ENCODE measurements at regions not wholly inside any gene's neighbourhood (a gene's known extent, or its start where the extent isn't known, plus 50 kb on each side); places are given as distances from the start of the nearest gene placed in this dataset.
A peak's percentile ranks its signal among the peaks of the same experiment; 100 is the strongest.
"Not testable (repeated sequence)": the region's sequence is repeated elsewhere in the genome, so short reads cannot be mapped to it uniquely, and the experiment has no call there.

DNA sequence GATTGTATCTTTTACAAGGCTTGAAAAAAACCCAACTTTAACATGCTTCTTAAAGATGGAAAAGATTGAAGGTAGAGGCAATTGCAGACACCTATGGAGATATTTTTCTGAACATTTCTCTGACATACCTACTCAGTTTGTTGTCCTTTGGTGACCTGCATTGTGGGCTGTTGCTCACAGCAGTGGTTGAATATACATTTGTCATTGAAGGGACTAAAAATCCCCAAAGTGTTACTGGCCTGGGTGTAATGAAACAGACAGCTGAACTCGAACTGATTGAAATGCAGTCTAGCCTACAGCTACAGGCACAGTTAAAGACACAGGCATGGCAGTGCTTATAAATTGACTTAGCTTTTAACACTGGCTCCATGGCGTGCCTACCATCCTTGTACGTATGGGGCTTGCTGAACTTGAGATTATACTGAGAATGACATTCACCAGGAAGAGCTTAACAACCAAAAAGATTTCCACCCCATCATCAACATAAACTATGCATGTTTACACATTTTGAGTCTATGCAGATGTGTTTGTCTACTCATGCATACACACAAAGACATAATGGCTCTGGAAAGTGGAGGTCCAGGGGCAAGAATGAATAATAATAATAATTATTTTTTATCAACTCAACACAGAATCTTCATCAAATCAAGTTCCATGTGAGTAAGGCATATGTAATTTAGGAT is 83.2 kb upstream of the NOX3 start:
- H3K9me3 ChIP-seq (ENCODE audit: low read depth), result no peaks in the 10 kb centered on the region
- no peak for DNase-seq (ENCODE audit: low read depth in 1 of 2, low spot score in 1 of 2)
- H3K36me3 ChIP-seq, result no peaks in the 10 kb centered on the region
- H3K4me3 ChIP-seq, result no peak overlapping the region
- no peaks in the 10 kb centered on the region for H3K4me1 ChIP-seq (ENCODE audit: low read depth)
- no peaks in the 10 kb centered on the region for H3K27me3 ChIP-seq
- TF ChIP-seq, protein P1, sequence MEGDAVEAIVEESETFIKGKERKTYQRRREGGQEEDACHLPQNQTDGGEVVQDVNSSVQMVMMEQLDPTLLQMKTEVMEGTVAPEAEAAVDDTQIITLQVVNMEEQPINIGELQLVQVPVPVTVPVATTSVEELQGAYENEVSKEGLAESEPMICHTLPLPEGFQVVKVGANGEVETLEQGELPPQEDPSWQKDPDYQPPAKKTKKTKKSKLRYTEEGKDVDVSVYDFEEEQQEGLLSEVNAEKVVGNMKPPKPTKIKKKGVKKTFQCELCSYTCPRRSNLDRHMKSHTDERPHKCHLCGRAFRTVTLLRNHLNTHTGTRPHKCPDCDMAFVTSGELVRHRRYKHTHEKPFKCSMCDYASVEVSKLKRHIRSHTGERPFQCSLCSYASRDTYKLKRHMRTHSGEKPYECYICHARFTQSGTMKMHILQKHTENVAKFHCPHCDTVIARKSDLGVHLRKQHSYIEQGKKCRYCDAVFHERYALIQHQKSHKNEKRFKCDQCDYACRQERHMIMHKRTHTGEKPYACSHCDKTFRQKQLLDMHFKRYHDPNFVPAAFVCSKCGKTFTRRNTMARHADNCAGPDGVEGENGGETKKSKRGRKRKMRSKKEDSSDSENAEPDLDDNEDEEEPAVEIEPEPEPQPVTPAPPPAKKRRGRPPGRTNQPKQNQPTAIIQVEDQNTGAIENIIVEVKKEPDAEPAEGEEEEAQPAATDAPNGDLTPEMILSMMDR (IDR thresholded peaks at IDR 0.05; ENCODE audit: low read depth, low read length), result no peak
- H3K27ac ChIP-seq, result no peak overlapping the region

DNA sequence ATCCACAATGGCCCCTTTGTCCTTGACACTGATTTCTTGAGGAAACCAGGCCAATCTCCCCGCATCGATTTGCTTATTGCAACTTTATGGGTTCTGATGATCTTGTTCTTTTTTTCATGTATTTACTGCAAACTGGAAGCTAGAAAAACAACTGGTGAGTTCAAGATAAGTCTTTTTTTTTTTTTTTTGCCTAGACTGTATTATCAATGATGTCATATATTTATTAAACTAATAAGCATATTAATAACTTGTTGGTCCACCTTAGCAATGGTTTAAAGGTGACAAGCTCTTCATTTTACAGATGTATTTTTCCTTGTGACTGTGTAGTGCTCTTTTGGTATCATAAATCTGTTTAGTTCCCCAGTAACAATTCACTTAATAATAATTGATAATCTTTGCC is 79.0 kb upstream of the NOX3 start:
- no peak for DNase-seq (ENCODE audit: low read depth in 1 of 2, low spot score in 1 of 2)
- Histone ChIP-seq H3K27me3 (no peaks in the 10 kb centered on the region), H3K4me1 (ENCODE audit: low read depth) (peaks cover 10% of the 10 kb centered on the region), H3K9me3 (ENCODE audit: low read depth) (no peaks in the 10 kb centered on the region), H3K27ac (no peak overlapping the region), H3K4me3 (no peak overlapping the region), H3K36me3 (no peaks in the 10 kb centered on the region)
- TF ChIP-seq, protein P1 (IDR thresholded peaks at IDR 0.05; ENCODE audit: low read depth, low read length), result no peak

DNA sequence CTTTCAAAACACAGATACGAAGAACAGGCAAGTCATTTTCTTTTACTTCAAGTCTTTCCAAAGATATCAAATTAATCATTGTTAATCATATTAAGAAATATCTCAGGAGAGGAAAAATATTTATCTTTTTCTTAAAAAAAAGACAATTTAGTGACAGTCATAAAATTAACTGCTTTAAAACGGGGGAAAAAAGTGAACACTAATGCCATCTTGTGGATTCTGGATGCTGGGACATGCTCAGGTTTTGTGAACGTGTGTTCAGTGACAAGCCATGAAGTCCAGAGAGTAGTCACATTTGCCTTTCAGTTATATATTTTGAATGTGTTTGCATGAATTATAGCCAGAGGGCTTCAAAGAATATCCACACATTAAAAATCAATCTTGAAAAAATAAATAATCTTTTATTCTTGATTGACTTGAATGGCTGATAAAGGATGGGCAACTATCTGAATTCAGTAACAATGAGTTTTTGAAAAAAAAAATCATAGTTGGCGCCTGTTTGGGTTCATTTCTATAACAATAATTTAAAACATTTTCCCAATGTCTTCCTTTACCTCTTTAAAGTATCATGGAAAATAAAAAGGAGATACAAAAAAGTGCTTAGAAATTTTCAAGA is 74.7 kb upstream of the NOX3 start:
- TF ChIP-seq, protein P1 (IDR thresholded peaks at IDR 0.05; ENCODE audit: low read depth, low read length), result peak; percentile 70
- peak; percentile 30 to 68 for DNase-seq (ENCODE audit: low read depth in 1 of 2, low spot score in 1 of 2)
- Histone ChIP-seq H3K9me3 (ENCODE audit: low read depth) (no peaks in the 10 kb centered on the region), H3K4me1 (ENCODE audit: low read depth) (peaks cover 10% of the 10 kb centered on the region), H3K27me3 (no peaks in the 10 kb centered on the region), H3K27ac (no peak overlapping the region), H3K36me3 (no peaks in the 10 kb centered on the region), H3K4me3 (no peak overlapping the region)

- not testable (repeated sequence) for H3K9me3 ChIP-seq (ENCODE audit: low read depth); H3K4me3 ChIP-seq; H3K27me3 ChIP-seq; H3K36me3 ChIP-seq; H3K27ac ChIP-seq; DNase-seq (ENCODE audit: low read depth in 1 of 2, low spot score in 1 of 2)
- H3K4me1 ChIP-seq (ENCODE audit: low read depth), result peaks cover 10% of the 10 kb centered on the region
These were observed 74.2 kb upstream of the NOX3 start for GRCh38 chr6:155529814-155530213.

DNA sequence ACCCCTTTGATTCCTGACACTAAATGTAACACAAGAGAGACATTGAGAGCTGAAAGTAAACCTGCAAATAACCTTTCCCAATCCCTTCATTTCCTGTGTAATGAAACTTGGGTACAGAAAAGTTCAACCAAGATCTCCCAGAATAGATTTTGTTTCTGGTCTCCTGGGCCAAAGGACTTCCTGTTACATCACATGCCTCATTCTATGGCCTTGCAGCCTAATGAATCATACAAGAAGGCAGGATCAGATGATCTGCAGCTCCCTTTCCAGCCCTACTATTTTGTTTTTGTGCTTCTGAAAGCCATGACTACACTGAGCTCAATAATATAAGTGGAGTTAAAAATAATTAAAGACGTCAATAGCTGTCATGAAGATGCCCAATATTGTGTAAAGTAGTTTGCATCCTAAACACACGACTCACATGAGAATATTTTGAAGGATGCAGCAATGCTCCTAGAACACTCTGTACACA is 73.4 kb upstream of the NOX3 start:
- peak in 1 of 2 donors; percentile 92 for DNase-seq (ENCODE audit: low read depth in 1 of 2, low spot score in 1 of 2)
- Histone ChIP-seq H3K4me1 (ENCODE audit: low read depth) (peaks cover 10% of the 10 kb centered on the region), H3K36me3 (no peaks in the 10 kb centered on the region), H3K27me3 (no peaks in the 10 kb centered on the region), H3K9me3 (ENCODE audit: low read depth) (no peaks in the 10 kb centered on the region), H3K27ac (no peak overlapping the region), H3K4me3 (no peak overlapping the region)
- TF ChIP-seq, protein P1 (IDR thresholded peaks at IDR 0.05; ENCODE audit: low read depth, low read length), result no peak

- Histone ChIP-seq H3K4me3 (no peak overlapping the region), H3K27ac (no peak overlapping the region), H3K27me3 (no peaks in the 10 kb centered on the region), H3K36me3 (no peaks in the 10 kb centered on the region), H3K9me3 (ENCODE audit: low read depth) (no peaks in the 10 kb centered on the region), H3K4me1 (ENCODE audit: low read depth) (peaks cover 10% of the 10 kb centered on the region)
- TF ChIP-seq, protein P1 (IDR thresholded peaks at IDR 0.05; ENCODE audit: low read depth, low read length), result no peak
- peak in 1 of 2 donors; percentile 9 for DNase-seq (ENCODE audit: low read depth in 1 of 2, low spot score in 1 of 2)
These were observed 72.7 kb upstream of the NOX3 start for GRCh38 chr6:155528335-155528734.
